ENCODE measurements at regions not wholly inside any gene's neighbourhood (a gene's known extent, or its start where the extent isn't known, plus 50 kb on each side); places are given as distances from the start of the nearest gene placed in this dataset.

GRCh38 chr4:32631831-32632230, 1911.7 kb downstream of the PCDH7 start:
- Histone ChIP-seq H3K4me1 (ENCODE audit: insufficient read depth, low read length) (no peaks in the 10 kb centered on the region), H3K27ac (ENCODE audit: low read depth in 1 of 2, low read length in 2 of 2) (no peak overlapping the region), H3K9me3 (ENCODE audit: control insufficient read depth in 1 of 2, insufficient read depth in 1 of 2, low read length in 2 of 2) (peaks cover 9 to 18% of the 10 kb centered on the region in 2 experiments), H3K36me3 (ENCODE audit: insufficient read depth, low read length) (no peaks in the 10 kb centered on the region), H3K4me3 (ENCODE audit: low read length) (no peak overlapping the region), H3K27me3 (ENCODE audit: control insufficient read depth in 1 of 2, insufficient read depth in 2 of 2, low read length in 2 of 2) (no peaks in the 10 kb centered on the region)
- no peak for TF ChIP-seq CTCF (IDR thresholded peaks at IDR 0.05)
- intact Hi-C loops (cut with DNase I, micrococcal nuclease), result no loop called here
- H3K4me1 Mint-ChIP-seq (ENCODE audit: low read depth), result no peaks in the 10 kb centered on the region
- no peak overlapping the region for H3K4me3 Mint-ChIP-seq
- ChIA-PET POLR2A (no interaction called here), CTCF (no interaction called here)
- no peaks in the 10 kb centered on the region for H3K27me3 Mint-ChIP-seq
- no peak for DNase-seq
- no peak overlapping the region for H3K27ac Mint-ChIP-seq
- no peak for ATAC-seq (ENCODE audit: poor library complexity)
- peaks cover 14% of the 10 kb centered on the region for H3K9me3 Mint-ChIP-seq
- no peaks in the 10 kb centered on the region for H3K36me3 Mint-ChIP-seq (ENCODE audit: low read depth)

- H3K27me3 ChIP-seq (ENCODE audit: control insufficient read depth in 1 of 2, insufficient read depth in 2 of 2, low read length in 2 of 2), result no peaks in the 10 kb centered on the region
- CTCF ChIA-PET, result no interaction called here
- intact Hi-C loops (cut with DNase I, micrococcal nuclease), result no loop called here
- peaks cover 0 to 13% of the 10 kb centered on the region in 2 experiments for H3K9me3 ChIP-seq (ENCODE audit: control insufficient read depth in 1 of 2, insufficient read depth in 1 of 2, low read length in 2 of 2)
- no peaks in the 10 kb centered on the region for H3K27me3 Mint-ChIP-seq
- H3K36me3 Mint-ChIP-seq (ENCODE audit: low read depth), result no peaks in the 10 kb centered on the region
- no peaks in the 10 kb centered on the region for H3K36me3 ChIP-seq (ENCODE audit: insufficient read depth, low read length)
- POLR2A ChIA-PET, result no interaction called here
- TF ChIP-seq CTCF (IDR thresholded peaks at IDR 0.05), result no peak
- no peak overlapping the region for H3K4me3 ChIP-seq (ENCODE audit: low read length)
- H3K4me3 Mint-ChIP-seq, result no peak overlapping the region
- H3K27ac Mint-ChIP-seq, result no peak overlapping the region
- no peaks in the 10 kb centered on the region for H3K4me1 ChIP-seq (ENCODE audit: insufficient read depth, low read length)
- no peak overlapping the region for H3K27ac ChIP-seq (ENCODE audit: low read depth in 1 of 2, low read length in 2 of 2)
- peaks cover 10% of the 10 kb centered on the region for H3K9me3 Mint-ChIP-seq
- DNase-seq (no peak), ATAC-seq (ENCODE audit: poor library complexity) (no peak)
- H3K4me1 Mint-ChIP-seq (ENCODE audit: low read depth), result no peaks in the 10 kb centered on the region
Observed at GRCh38 chr4:32633421-32633820, 1913.3 kb downstream of the PCDH7 start.

GRCh38 chr4:32645653-32646052, 1925.5 kb downstream of the PCDH7 start:
- Histone ChIP-seq H3K27ac (ENCODE audit: low read depth in 1 of 2, low read length in 2 of 2) (no peak overlapping the region), H3K4me1 (ENCODE audit: insufficient read depth, low read length) (no peaks in the 10 kb centered on the region), H3K9me3 (ENCODE audit: control insufficient read depth in 1 of 2, insufficient read depth in 1 of 2, low read length in 2 of 2) (peaks cover 3 to 8% of the 10 kb centered on the region in 2 experiments), H3K4me3 (ENCODE audit: low read length) (no peak overlapping the region), H3K27me3 (ENCODE audit: control insufficient read depth in 1 of 2, insufficient read depth in 2 of 2, low read length in 2 of 2) (no peaks in the 10 kb centered on the region), H3K36me3 (ENCODE audit: insufficient read depth, low read length) (no peaks in the 10 kb centered on the region)
- Mint-ChIP-seq H3K27ac (no peak overlapping the region), H3K9me3 (peaks cover 10% of the 10 kb centered on the region), H3K27me3 (no peaks in the 10 kb centered on the region), H3K4me3 (no peak overlapping the region), H3K36me3 (ENCODE audit: low read depth) (no peaks in the 10 kb centered on the region), H3K4me1 (ENCODE audit: low read depth) (no peaks in the 10 kb centered on the region)
- no peak for ATAC-seq (ENCODE audit: poor library complexity)
- no peak for DNase-seq
- intact Hi-C loops (cut with DNase I, micrococcal nuclease), result no loop called here
- POLR2A ChIA-PET, result no interaction called here
- TF ChIP-seq CTCF (IDR thresholded peaks at IDR 0.05), result no peak
- CTCF ChIA-PET, result interaction anchor here (0.5 kb wide), 1 partner anchor 436 kb away, joined by 3 read pairs; no protein-coding TSS in a partner anchor
